ENCODE measurements at regions not wholly inside any gene's neighbourhood (a gene's known extent, or its start where the extent isn't known, plus 50 kb on each side); places are given as distances from the start of the nearest gene placed in this dataset.

- DNase-seq: no peak
These were observed 95.5 kb downstream of the MIS18A start for GRCh38 chr21:32183396-32183795.

GRCh38 chr21:32182449-32182848 lies 96.4 kb downstream of the MIS18A start:
- no peak for DNase-seq

- DNase-seq: no peak
These were observed 97.4 kb downstream of the MIS18A start for GRCh38 chr21:32181457-32181856.

- no peak for DNase-seq
These were observed 104.0 kb downstream of the MIS18A start for GRCh38 chr21:32174819-32175218.

GRCh38 chr21:32173121-32173724 lies 105.6 kb downstream of the MIS18A start:
- no peak for DNase-seq

- no peak for DNase-seq
These were observed 106.7 kb downstream of the MIS18A start for GRCh38 chr21:32172106-32172505.

- no peak for DNase-seq
These were observed 111.3 kb downstream of the MIS18A start for GRCh38 chr21:32167513-32167912.

- no peak for DNase-seq
These were observed 115.5 kb downstream of the MIS18A start for GRCh38 chr21:32163386-32163785.

- no peak for DNase-seq
These were observed 116.0 kb downstream of the MIS18A start for GRCh38 chr21:32162727-32163320.

GRCh38 chr21:32155226-32155625 lies 123.6 kb downstream of the MIS18A start:
- DNase-seq: no peak

GRCh38 chr21:32147041-32147440 lies 131.8 kb downstream of the MIS18A start:
- DNase-seq: no peak

- no peak for DNase-seq
These were observed 134.0 kb downstream of the MIS18A start for GRCh38 chr21:32144851-32145250.

GRCh38 chr21:32143241-32143939 lies 135.5 kb downstream of the MIS18A start:
- DNase-seq: no peak

- no peak for DNase-seq
These were observed 137.6 kb downstream of the MIS18A start for GRCh38 chr21:32141318-32141633.

GRCh38 chr21:32140604-32141317 lies 138.1 kb downstream of the MIS18A start:
- DNase-seq: no peak

- no peak for DNase-seq
These were observed 138.7 kb downstream of the MIS18A start for GRCh38 chr21:32140151-32140550.

GRCh38 chr21:32138658-32139057 lies 140.2 kb downstream of the MIS18A start:
- DNase-seq: no peak

GRCh38 chr21:32137931-32138330 lies 140.9 kb downstream of the MIS18A start:
- no peak for DNase-seq

- no peak for DNase-seq
These were observed 141.6 kb downstream of the MIS18A start for GRCh38 chr21:32137266-32137665.

- DNase-seq: no peak
These were observed 142.3 kb downstream of the MIS18A start for GRCh38 chr21:32136546-32136945.

- no peak for DNase-seq
These were observed 143.2 kb downstream of the MIS18A start for GRCh38 chr21:32135401-32136363.

GRCh38 chr21:32134441-32135130 lies 144.3 kb downstream of the MIS18A start:
- peak in 1 of 2 experiments; percentile 5 for DNase-seq
